ENCODE measurements at regions not wholly inside any gene's neighbourhood (a gene's known extent, or its start where the extent isn't known, plus 50 kb on each side); places are given as distances from the start of the nearest gene placed in this dataset.
"Not testable (repeated sequence)": the region's sequence is repeated elsewhere in the genome, so short reads cannot be mapped to it uniquely, and the experiment has no call there.

- FAIRE-seq (no peak), DNase-seq (ENCODE audit: insufficient read length, low spot score) (no peak)
- TF ChIP-seq POU2F2 (IDR thresholded peaks at IDR 0.05; ENCODE audit: low read depth, low read length) (no peak), PAX5 (IDR thresholded peaks at IDR 0.05; ENCODE audit: insufficient read depth, low read length, severe bottlenecking) (no peak)
These were observed 180.9 kb upstream of the RTL1 start for GRCh38 chr14:101084436-101084826.

- FAIRE-seq (no peak), DNase-seq (ENCODE audit: insufficient read length, low spot score) (no peak)
- no peak for TF ChIP-seq POLR2AphosphoS5 (IDR thresholded peaks at IDR 0.05; ENCODE audit: low read depth, low read length)
- TF ChIP-seq SPI1 (IDR thresholded peaks at IDR 0.05; ENCODE audit: low read depth, low read length): no peak
These were observed 183.4 kb upstream of the RTL1 start for GRCh38 chr14:101086926-101087325.

GRCh38 chr14:101087614-101088394 is 184.3 kb upstream of the RTL1 start:
- DNase-seq (ENCODE audit: insufficient read length, low spot score) (no peak), FAIRE-seq (no peak)
- TF ChIP-seq PAX5 (IDR thresholded peaks at IDR 0.05; ENCODE audit: insufficient read depth, low read length, severe bottlenecking) (no peak), POLR2A (IDR thresholded peaks at IDR 0.05; ENCODE audit: low read depth, low read length) (no peak), POU2F2 (IDR thresholded peaks at IDR 0.05; ENCODE audit: low read depth, low read length) (no peak), TAF1 (IDR thresholded peaks at IDR 0.05; ENCODE audit: low read depth, low read length) (no peak), POLR2AphosphoS5 (IDR thresholded peaks at IDR 0.05; ENCODE audit: low read depth, low read length) (no peak), SPI1 (IDR thresholded peaks at IDR 0.05; ENCODE audit: low read depth, low read length) (no peak)

- TF ChIP-seq TAF1 (IDR thresholded peaks at IDR 0.05; ENCODE audit: low read depth, low read length) (no peak), POLR2A (IDR thresholded peaks at IDR 0.05; ENCODE audit: low read depth, low read length) (no peak), PAX5 (IDR thresholded peaks at IDR 0.05; ENCODE audit: insufficient read depth, low read length, severe bottlenecking) (no peak), SPI1 (IDR thresholded peaks at IDR 0.05; ENCODE audit: low read depth, low read length) (no peak)
- DNase-seq (ENCODE audit: insufficient read length, low spot score): no peak
- FAIRE-seq: no peak
These were observed 184.8 kb upstream of the RTL1 start for GRCh38 chr14:101088395-101088667.

- TF ChIP-seq POU2F2 (IDR thresholded peaks at IDR 0.05; ENCODE audit: low read depth, low read length) (no peak), SPI1 (IDR thresholded peaks at IDR 0.05; ENCODE audit: low read depth, low read length) (no peak), POLR2A (IDR thresholded peaks at IDR 0.05; ENCODE audit: low read depth, low read length) (no peak), PAX5 (IDR thresholded peaks at IDR 0.05; ENCODE audit: insufficient read depth, low read length, severe bottlenecking) (no peak), POLR2AphosphoS5 (IDR thresholded peaks at IDR 0.05; ENCODE audit: low read depth, low read length) (no peak), TAF1 (IDR thresholded peaks at IDR 0.05; ENCODE audit: low read depth, low read length) (no peak)
- FAIRE-seq: no peak
- no peak for DNase-seq (ENCODE audit: insufficient read length, low spot score)
These were observed 185.2 kb upstream of the RTL1 start for GRCh38 chr14:101088714-101089113.

- DNase-seq (ENCODE audit: insufficient read length, low spot score); FAIRE-seq: not testable (repeated sequence)
These were observed 187.0 kb upstream of the RTL1 start for GRCh38 chr14:101090478-101090877.

GRCh38 chr14:101090976-101091375 is 187.5 kb upstream of the RTL1 start:
- FAIRE-seq: no peak
- no peak for TF ChIP-seq SPI1 (IDR thresholded peaks at IDR 0.05; ENCODE audit: low read depth, low read length)
- no peak for TF ChIP-seq PAX5 (IDR thresholded peaks at IDR 0.05; ENCODE audit: insufficient read depth, low read length, severe bottlenecking)
- no peak for TF ChIP-seq POU2F2 (IDR thresholded peaks at IDR 0.05; ENCODE audit: low read depth, low read length)
- no peak for TF ChIP-seq TAF1 (IDR thresholded peaks at IDR 0.05; ENCODE audit: low read depth, low read length)
- DNase-seq (ENCODE audit: insufficient read length, low spot score): no peak

- not testable (repeated sequence) for DNase-seq (ENCODE audit: insufficient read length, low spot score); FAIRE-seq
These were observed 191.4 kb upstream of the RTL1 start for GRCh38 chr14:101094916-101095315.

- DNase-seq (ENCODE audit: insufficient read length, low spot score) (no peak), FAIRE-seq (no peak)
- TF ChIP-seq TAF1 (IDR thresholded peaks at IDR 0.05; ENCODE audit: low read depth, low read length): no peak
- TF ChIP-seq PAX5 (IDR thresholded peaks at IDR 0.05; ENCODE audit: insufficient read depth, low read length, severe bottlenecking): no peak
- no peak for TF ChIP-seq POLR2AphosphoS5 (IDR thresholded peaks at IDR 0.05; ENCODE audit: low read depth, low read length)
- TF ChIP-seq POU2F2 (IDR thresholded peaks at IDR 0.05; ENCODE audit: low read depth, low read length): no peak
- TF ChIP-seq POLR2A (IDR thresholded peaks at IDR 0.05; ENCODE audit: low read depth, low read length): no peak
- no peak for TF ChIP-seq SPI1 (IDR thresholded peaks at IDR 0.05; ENCODE audit: low read depth, low read length)
These were observed 193.0 kb upstream of the RTL1 start for GRCh38 chr14:101096551-101096950.

- no peak for DNase-seq (ENCODE audit: insufficient read length, low spot score)
These were observed 193.7 kb upstream of the RTL1 start for GRCh38 chr14:101097109-101097793.

GRCh38 chr14:101098177-101098576 is 194.7 kb upstream of the RTL1 start:
- no peak for DNase-seq (ENCODE audit: insufficient read length, low spot score)
- FAIRE-seq: no peak
- no peak for TF ChIP-seq POLR2A (IDR thresholded peaks at IDR 0.05; ENCODE audit: low read depth, low read length)

More at GRCh38 chr14:101097109-101097793, 193.7 kb upstream of the RTL1 start:
- TF ChIP-seq SPI1 (IDR thresholded peaks at IDR 0.05; ENCODE audit: low read depth, low read length): no peak
- FAIRE-seq: no peak
